Testis (tissue), 2 donors: ENCODE measurements at regions not wholly inside any gene's neighbourhood (a gene's known extent, or its start where the extent isn't known, plus 50 kb on each side); places are given as distances from the start of the nearest gene placed in this dataset.

Experiments
- CTCF ChIP-seq, 3 experiments: fragments of 450-650 bp in 2 of 3; fragments of 200-600 bp in 1 of 3; sonication (generic) in 1 of 3; IDR thresholded peaks; one replicate each; pipeline ENCODE4 v1.5.1; 2016 to 2019; ENCODE audit warnings: antibody characterized with exemption in 3 of 3, mild to moderate bottlenecking in 2 of 3, moderate library complexity in 1 of 3
- POLR2A ChIP-seq: fragments of 450-650 bp; IDR thresholded peaks from one replicate; pipeline ENCODE4 v1.6.1; 2017; ENCODE audit warnings: antibody characterized with exemption, mild to moderate bottlenecking, moderate library complexity

GRCh38 chr11:11035331-11035730 lies 177.5 kb upstream of the ZBED5 start:
- TF ChIP-seq CTCF (IDR thresholded peaks at IDR 0.05) (no peak), POLR2A (no peak)
